ENCODE measurements at regions not wholly inside any gene's neighbourhood (a gene's known extent, or its start where the extent isn't known, plus 50 kb on each side); places are given as distances from the start of the nearest gene placed in this dataset.
"Not testable (repeated sequence)": the region's sequence is repeated elsewhere in the genome, so short reads cannot be mapped to it uniquely, and the experiment has no call there.

DNA sequence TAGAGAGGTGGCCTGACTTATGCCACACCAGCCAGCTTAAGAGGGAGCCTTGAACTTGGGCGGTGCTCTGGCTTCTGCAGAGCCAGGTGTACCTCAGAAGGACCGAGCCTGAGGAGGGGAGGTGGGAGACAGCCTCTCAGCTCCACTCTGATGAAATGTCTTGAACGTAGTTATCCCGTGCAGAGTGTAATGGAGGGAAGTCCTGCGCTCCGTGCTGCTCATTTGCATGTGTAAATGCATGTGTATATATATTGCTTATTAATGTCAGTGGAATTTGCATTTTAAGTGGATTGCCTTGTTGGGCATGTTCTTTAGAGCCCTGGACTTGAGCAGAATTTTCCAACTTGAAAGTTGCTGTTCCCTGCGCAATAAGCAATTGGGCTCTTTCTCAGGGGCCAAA lies 264.9 kb upstream of the SDK2 start:
- Mint-ChIP-seq H3K36me3 (ENCODE audit: low read depth) (no peaks in the 10 kb centered on the region), H3K4me3 (ENCODE audit: low read depth) (no peak overlapping the region), H3K27ac (no peak overlapping the region), H3K9me3 (no peaks in the 10 kb centered on the region), H3K27me3 (ENCODE audit: low read depth) (peaks cover 8% of the 10 kb centered on the region), H3K4me1 (ENCODE audit: low read depth) (no peaks in the 10 kb centered on the region)
- no peak for DNase-seq (ENCODE audit: low spot score)
- intact Hi-C loops (cut with micrococcal nuclease) = no loop called here

DNA sequence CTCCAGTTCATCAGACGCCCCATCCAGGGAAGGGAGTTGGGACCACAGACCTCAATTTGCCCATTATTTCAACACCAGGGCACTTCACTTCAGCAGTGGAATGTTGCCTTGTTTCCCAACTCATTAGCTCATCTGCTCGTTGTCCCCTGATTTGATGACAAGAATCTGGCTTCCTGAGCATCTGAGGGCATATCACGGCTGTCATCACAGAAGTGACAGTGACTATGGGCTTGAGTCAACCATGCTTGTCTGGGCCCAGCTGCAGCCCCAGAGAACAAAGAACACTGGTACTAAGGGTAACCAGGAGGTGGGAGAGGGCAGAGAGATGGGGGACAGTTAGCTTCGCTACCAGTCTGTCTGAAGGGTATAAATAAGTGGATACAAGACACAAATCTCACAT lies 266.0 kb upstream of the SDK2 start:
- Mint-ChIP-seq H3K27ac (no peak overlapping the region), H3K4me1 (ENCODE audit: low read depth) (no peaks in the 10 kb centered on the region), H3K27me3 (ENCODE audit: low read depth) (peaks cover 7% of the 10 kb centered on the region), H3K9me3 (peaks cover 2% of the 10 kb centered on the region), H3K4me3 (ENCODE audit: low read depth) (no peak overlapping the region), H3K36me3 (ENCODE audit: low read depth) (no peaks in the 10 kb centered on the region)
- no peak for DNase-seq (ENCODE audit: low spot score)
- intact Hi-C loops (cut with micrococcal nuclease) = no loop called here

DNA sequence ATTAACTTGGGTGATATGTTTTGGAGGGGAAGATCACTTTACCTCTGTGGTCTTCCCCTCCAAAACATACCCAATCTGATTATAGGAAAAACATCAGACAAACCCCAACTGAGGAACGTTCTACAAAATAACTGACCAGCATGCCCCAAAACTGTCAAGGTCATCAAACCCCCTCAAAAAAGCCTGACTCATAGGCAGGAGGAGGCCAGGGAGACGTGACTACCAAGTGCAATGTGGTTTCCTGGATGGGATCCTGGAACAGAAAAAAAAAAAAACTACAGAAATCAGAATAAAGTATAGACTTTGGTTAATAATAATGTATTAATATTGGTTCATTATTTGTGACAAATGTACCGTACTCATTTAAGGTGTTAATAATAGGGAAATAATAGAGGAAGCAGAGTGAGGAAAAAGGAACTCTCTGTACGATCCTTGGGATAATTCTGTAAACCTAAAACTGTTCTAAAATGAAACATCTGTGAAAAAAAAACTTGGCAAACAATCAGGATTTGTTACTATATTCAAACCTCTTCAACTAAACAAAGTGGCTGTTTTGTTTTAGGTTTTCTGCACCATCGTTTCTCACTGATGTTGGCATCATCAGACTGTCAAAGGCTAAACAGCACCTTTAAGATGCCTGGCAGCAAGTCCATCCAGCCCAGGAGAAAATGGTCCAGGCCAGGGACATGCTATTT lies 266.7 kb upstream of the SDK2 start:
- no peaks in the 10 kb centered on the region for H3K4me1 Mint-ChIP-seq (ENCODE audit: low read depth)
- no peak overlapping the region for H3K4me3 Mint-ChIP-seq (ENCODE audit: low read depth)
- H3K27me3 Mint-ChIP-seq (ENCODE audit: low read depth) = peaks cover 7% of the 10 kb centered on the region
- intact Hi-C loops (cut with micrococcal nuclease) = no loop called here
- no peak overlapping the region for H3K27ac Mint-ChIP-seq
- no peaks in the 10 kb centered on the region for H3K36me3 Mint-ChIP-seq (ENCODE audit: low read depth)
- no peak for DNase-seq (ENCODE audit: low spot score)
- peaks cover 4% of the 10 kb centered on the region for H3K9me3 Mint-ChIP-seq

DNA sequence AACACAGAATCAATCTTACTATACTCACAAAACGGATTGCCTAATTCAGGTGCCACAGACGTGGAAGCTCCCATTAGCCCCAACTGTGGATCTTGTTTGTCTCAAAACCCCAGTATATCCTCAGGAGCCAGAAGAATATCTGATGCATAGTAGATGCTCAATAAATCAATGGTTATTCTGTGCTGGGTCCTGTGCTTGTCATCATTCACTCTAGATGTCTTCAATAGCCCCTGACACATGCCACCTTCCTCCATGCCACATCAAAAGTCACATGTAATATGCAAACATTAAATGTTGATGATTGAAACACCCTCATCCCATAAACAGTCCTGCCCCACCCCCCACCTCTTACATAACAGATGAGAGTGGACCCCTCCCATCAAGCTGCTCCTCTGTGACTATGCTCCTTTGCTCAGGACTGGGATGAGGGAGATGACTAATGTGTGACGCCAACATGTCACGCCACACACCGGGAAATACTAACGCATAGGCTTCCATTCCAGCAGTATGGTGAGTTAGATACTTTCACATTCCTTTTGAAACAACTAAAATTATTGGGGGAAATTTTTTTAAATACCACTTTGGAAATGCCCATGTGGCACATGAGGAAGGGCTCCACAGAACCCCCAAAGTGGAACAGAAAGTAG lies 267.6 kb upstream of the SDK2 start:
- Mint-ChIP-seq H3K36me3 (ENCODE audit: low read depth) (no peaks in the 10 kb centered on the region), H3K4me3 (ENCODE audit: low read depth) (no peak overlapping the region), H3K9me3 (peaks cover 4% of the 10 kb centered on the region), H3K4me1 (ENCODE audit: low read depth) (no peaks in the 10 kb centered on the region), H3K27ac (no peak overlapping the region), H3K27me3 (ENCODE audit: low read depth) (peaks cover 9% of the 10 kb centered on the region)
- no peak for DNase-seq (ENCODE audit: low spot score)
- intact Hi-C loops (cut with micrococcal nuclease) = no loop called here

DNA sequence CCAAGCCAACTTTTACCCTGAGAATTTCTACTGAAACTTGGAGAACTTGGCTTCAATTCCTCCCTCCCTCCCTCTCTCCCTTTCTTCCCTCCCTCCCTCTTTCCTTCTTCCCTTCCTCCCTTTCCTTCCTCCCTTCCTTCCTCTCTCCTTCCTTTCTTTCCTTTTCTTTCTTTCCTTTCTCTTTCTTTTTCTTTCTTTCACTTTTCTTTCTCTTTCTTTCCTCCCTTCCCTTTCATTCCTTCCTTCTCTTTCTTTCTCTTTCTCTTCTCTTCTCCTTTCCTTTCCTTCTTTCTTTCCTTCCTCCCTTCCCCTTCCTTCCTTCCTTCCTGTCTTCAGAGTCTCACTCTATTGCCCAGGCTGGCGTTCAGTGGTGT lies 268.1 kb upstream of the SDK2 start:
- no peaks in the 10 kb centered on the region for H3K4me1 Mint-ChIP-seq (ENCODE audit: low read depth)
- intact Hi-C loops (cut with micrococcal nuclease) = no loop called here
- H3K36me3 Mint-ChIP-seq (ENCODE audit: low read depth) = no peaks in the 10 kb centered on the region
- no peak for DNase-seq (ENCODE audit: low spot score)
- H3K9me3 Mint-ChIP-seq = peaks cover 4% of the 10 kb centered on the region
- no peak overlapping the region for H3K4me3 Mint-ChIP-seq (ENCODE audit: low read depth)
- H3K27me3 Mint-ChIP-seq (ENCODE audit: low read depth) = peaks cover 12% of the 10 kb centered on the region
- H3K27ac Mint-ChIP-seq = no peak overlapping the region

DNA sequence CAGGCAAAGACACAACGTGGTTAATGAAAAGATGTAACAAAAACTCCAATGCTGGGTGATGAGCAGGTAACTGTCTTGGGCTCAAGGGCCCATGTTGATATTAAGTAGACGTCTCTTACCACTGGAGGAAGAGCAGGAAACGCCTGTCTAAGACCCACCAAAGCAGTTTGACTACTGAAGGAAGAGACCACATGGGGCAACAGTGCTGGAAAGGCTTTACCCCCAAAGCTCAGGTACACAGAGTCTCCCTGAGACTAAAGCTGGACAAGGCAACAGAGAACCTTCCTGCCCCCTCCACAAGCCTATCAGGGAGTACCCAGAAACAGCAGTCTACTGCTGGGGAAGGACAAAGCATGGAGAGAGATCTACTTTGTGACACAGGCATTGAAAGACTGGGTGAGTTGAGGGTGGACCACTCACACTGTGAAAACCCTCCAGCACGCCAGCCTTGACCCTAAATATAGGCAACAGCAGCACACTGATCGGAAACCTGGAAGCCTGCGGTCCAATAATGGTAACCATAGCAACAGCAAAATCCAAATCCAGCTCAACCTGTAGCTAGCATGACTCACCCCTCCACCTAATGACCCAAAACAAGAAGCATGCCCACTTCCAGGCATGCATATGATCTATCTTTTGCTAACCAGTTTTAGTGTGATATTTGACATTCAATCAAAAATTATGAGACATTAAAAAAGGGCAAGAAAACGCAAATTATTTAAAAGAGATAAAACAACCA lies 270.5 kb upstream of the SDK2 start:
- H3K27me3 Mint-ChIP-seq (ENCODE audit: low read depth) = peaks cover 20% of the 10 kb centered on the region
- no peak overlapping the region for H3K4me3 Mint-ChIP-seq (ENCODE audit: low read depth)
- no peaks in the 10 kb centered on the region for H3K4me1 Mint-ChIP-seq (ENCODE audit: low read depth)
- no peak overlapping the region for H3K27ac Mint-ChIP-seq
- H3K36me3 Mint-ChIP-seq (ENCODE audit: low read depth) = no peaks in the 10 kb centered on the region
- peaks cover 4% of the 10 kb centered on the region for H3K9me3 Mint-ChIP-seq
- intact Hi-C loops (cut with micrococcal nuclease) = no loop called here
- no peak for DNase-seq (ENCODE audit: low spot score)

DNA sequence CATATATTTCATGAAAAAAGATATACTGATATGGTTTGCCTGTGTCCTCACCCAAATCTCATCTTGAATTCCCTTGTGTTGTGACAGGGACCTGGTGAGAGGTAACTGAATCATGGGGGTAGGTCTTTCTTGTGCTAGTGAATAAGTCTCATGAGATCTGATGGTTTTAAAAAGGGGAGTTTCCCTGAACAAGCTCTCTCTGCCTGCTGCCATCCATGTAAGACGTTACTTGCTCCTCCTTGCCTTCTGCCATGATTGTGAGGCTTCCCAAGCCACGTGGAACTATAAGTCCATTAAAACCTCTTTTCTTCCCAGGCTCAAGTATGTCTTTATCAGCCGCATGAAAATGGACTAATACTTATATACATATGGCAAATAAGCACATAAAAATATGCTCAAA lies 274.8 kb upstream of the SDK2 start:
- H3K27ac Mint-ChIP-seq; H3K4me1 Mint-ChIP-seq (ENCODE audit: low read depth); H3K4me3 Mint-ChIP-seq (ENCODE audit: low read depth); intact Hi-C loops (cut with micrococcal nuclease); DNase-seq (ENCODE audit: low spot score); H3K36me3 Mint-ChIP-seq (ENCODE audit: low read depth); H3K9me3 Mint-ChIP-seq: not testable (repeated sequence)
- H3K27me3 Mint-ChIP-seq (ENCODE audit: low read depth) = peaks cover 22% of the 10 kb centered on the region

DNA sequence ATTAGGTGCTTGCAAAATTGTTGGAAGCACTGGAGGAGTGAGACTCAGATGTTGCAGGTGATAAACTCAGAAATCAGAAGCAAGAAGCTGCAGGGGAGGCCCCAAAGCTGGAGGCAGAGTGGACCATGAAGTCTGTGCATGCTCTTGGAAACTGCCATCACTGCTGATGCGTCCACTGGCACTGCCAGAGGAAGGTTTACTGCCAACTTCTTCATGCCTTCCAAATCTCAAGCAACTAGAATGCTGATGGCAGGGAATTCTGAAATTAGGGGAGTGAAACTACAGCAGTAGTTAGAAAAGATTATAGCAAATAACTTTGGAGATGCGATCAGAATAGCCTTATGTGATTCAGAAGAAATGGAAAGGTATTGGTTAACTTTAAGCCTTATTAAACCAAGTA lies 277.1 kb upstream of the SDK2 start:
- Mint-ChIP-seq H3K27ac (no peak overlapping the region), H3K4me1 (ENCODE audit: low read depth) (no peaks in the 10 kb centered on the region), H3K27me3 (ENCODE audit: low read depth) (peaks cover 25% of the 10 kb centered on the region), H3K36me3 (ENCODE audit: low read depth) (no peaks in the 10 kb centered on the region), H3K4me3 (ENCODE audit: low read depth) (no peak overlapping the region), H3K9me3 (no peaks in the 10 kb centered on the region)
- intact Hi-C loops (cut with micrococcal nuclease) = no loop called here
- DNase-seq (ENCODE audit: low spot score) = no peak

DNA sequence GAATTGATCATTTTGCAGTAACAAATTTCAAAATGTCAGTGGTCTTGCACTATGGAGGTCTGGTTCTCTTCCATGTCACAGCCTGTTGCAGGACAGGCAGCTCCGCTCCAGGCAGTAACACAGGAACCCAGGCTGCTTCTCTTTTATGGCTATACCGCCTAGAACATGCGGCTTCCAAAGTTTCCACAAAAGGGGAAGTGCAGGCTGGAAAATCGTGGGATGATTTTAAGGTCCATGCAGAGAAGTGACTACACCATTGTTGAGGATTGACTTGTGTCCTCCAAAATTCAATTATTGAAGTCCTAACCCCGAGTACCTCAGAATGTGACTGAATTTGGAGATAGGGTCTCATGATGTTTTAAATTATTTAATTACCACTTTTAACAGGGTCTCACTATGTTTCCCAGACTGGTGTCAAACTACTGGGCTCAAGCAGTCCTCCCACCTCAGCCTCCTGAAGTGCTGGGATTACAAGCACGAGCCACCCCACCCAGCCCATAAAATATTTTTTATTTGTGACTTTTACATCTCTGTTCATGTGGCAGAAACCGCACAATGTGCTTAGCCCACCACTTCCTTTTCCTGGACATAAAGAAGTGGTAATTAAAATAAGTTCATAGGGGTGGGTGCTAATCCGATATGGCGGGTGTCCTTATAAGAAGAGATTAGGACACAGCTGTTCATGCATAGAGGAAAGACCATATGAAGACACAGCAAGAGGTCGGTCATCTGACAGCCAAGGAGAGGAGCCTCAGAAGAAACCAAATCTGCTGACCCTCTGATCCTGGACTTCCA lies 279.2 kb upstream of the RPL38 start:
- Mint-ChIP-seq H3K4me1 (ENCODE audit: low read depth) (no peaks in the 10 kb centered on the region), H3K4me3 (ENCODE audit: low read depth) (no peak overlapping the region), H3K36me3 (ENCODE audit: low read depth) (no peaks in the 10 kb centered on the region), H3K27ac (no peak overlapping the region), H3K27me3 (ENCODE audit: low read depth) (peaks cover 18% of the 10 kb centered on the region), H3K9me3 (no peaks in the 10 kb centered on the region)
- DNase-seq (ENCODE audit: low spot score) = no peak
- intact Hi-C loops (cut with micrococcal nuclease) = no loop called here

DNA sequence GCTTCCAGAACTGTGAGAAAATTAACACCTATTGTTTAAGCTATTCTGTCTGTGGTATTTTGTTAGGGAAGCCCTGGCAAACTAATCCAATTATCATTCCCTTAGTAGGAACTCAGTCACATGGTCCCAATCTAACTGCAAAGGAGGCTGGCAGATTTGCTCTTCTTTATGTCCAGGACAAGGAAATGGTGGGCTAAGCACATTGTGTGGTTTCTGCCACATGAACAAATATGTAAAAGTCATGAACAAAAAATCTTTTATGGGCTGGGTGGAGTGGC lies 278.6 kb upstream of the RPL38 start:
- Mint-ChIP-seq H3K36me3 (ENCODE audit: low read depth) (no peaks in the 10 kb centered on the region), H3K27ac (no peak overlapping the region), H3K4me1 (ENCODE audit: low read depth) (no peaks in the 10 kb centered on the region), H3K27me3 (ENCODE audit: low read depth) (peaks cover 19% of the 10 kb centered on the region), H3K9me3 (no peaks in the 10 kb centered on the region), H3K4me3 (ENCODE audit: low read depth) (no peak overlapping the region)
- intact Hi-C loops (cut with micrococcal nuclease) = no loop called here
- no peak for DNase-seq (ENCODE audit: low spot score)

DNA sequence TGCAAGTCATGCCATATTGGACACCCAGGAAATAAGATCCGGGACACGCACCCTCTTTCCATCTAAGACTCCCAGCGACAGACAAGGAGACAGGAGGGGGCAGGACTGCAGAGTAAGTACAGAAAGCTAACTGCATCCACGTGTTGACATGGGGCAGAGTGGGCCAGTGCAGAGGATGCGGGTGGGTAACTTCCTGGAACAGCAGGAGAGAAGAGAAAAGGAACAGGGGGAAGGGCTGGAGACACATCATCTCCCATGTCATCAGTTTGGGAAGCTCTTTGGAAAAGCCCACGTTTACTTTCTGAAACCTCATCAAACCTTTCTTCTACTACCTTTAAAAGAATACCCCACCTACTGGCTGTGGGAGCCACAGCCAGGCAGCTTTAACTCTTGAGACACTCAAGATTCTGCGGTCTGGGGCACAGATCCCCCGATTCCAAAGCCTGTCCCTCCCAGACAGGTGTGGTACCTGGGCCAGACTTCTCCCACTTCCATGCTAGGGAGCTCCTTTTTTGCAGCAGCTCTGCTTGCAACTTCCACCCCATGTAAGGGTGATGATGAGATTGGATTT lies 273.5 kb upstream of the RPL38 start:
- Mint-ChIP-seq H3K4me1 (ENCODE audit: low read depth) (no peaks in the 10 kb centered on the region), H3K27me3 (ENCODE audit: low read depth) (peaks cover 7% of the 10 kb centered on the region), H3K36me3 (ENCODE audit: low read depth) (no peaks in the 10 kb centered on the region), H3K4me3 (ENCODE audit: low read depth) (no peak overlapping the region), H3K9me3 (no peaks in the 10 kb centered on the region), H3K27ac (no peak overlapping the region)
- no peak for DNase-seq (ENCODE audit: low spot score)
- intact Hi-C loops (cut with micrococcal nuclease) = no loop called here

DNA sequence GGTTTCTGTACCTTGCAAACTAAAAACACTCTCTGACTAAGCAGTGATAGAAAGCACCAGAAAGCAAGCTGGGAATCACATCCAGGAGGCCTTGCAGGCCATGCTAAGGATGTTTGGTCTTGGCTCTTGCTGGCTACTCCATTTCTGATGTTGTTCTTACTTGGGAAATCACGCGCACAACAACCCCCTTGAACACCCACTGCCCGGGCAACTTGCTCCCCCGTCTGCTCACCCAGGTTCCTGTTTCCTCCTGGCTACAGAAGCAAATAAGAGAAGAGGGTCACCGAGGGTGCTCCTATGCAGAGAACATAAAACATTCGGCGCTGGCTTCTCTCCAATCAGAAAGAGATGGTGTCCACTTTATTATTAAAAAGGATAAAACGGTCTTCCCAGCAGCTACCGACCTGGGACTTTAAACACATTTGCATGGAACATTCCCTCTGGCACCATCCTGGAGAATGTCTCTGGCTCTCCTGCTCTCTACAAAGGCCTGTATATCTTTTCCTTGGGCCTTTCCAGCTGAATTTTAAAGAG lies 271.2 kb upstream of the RPL38 start:
- Mint-ChIP-seq H3K27ac (no peak overlapping the region), H3K36me3 (ENCODE audit: low read depth) (no peaks in the 10 kb centered on the region), H3K4me1 (ENCODE audit: low read depth) (no peaks in the 10 kb centered on the region), H3K4me3 (ENCODE audit: low read depth) (no peak overlapping the region), H3K9me3 (no peaks in the 10 kb centered on the region), H3K27me3 (ENCODE audit: low read depth) (peaks cover 6% of the 10 kb centered on the region)
- intact Hi-C loops (cut with micrococcal nuclease) = no loop called here
- DNase-seq (ENCODE audit: low spot score) = no peak

Data from activated T-helper 2 cell treated with anti-CD3 and anti-CD28 coated beads, Interferon-gamma antibody, Interleukin-2, Interleukin-4, amounts not matched to agents 10 μg/mL and 5 μg/mL and 100 μg/mL, durations not matched to agents 14 hours and 24 hours and 36 hours (primary cell).